T-helper 1 cell treated with Interleukin-12 subunit alpha and Interleukin-12 subunit beta and Interleukin-4 antibody, amounts not matched to agents 30 ng/mL and 1 ng/mL, for 36 hours (primary cell): ENCODE measurements at regions not wholly inside any gene's neighbourhood (a gene's known extent, or its start where the extent isn't known, plus 50 kb on each side); places are given as distances from the start of the nearest gene placed in this dataset.

Experiments
- intact Hi-C: fragments of 100-400 bp; cut with micrococcal nuclease; formaldehyde crosslinking; loops from one replicate; pipeline ENCODE4 v1.15.1; 2024

- intact Hi-C loops: no loop called here
Measured at GRCh38 chr20:50370036-50370566, 140.1 kb upstream of the PTPN1 start.

DNA sequence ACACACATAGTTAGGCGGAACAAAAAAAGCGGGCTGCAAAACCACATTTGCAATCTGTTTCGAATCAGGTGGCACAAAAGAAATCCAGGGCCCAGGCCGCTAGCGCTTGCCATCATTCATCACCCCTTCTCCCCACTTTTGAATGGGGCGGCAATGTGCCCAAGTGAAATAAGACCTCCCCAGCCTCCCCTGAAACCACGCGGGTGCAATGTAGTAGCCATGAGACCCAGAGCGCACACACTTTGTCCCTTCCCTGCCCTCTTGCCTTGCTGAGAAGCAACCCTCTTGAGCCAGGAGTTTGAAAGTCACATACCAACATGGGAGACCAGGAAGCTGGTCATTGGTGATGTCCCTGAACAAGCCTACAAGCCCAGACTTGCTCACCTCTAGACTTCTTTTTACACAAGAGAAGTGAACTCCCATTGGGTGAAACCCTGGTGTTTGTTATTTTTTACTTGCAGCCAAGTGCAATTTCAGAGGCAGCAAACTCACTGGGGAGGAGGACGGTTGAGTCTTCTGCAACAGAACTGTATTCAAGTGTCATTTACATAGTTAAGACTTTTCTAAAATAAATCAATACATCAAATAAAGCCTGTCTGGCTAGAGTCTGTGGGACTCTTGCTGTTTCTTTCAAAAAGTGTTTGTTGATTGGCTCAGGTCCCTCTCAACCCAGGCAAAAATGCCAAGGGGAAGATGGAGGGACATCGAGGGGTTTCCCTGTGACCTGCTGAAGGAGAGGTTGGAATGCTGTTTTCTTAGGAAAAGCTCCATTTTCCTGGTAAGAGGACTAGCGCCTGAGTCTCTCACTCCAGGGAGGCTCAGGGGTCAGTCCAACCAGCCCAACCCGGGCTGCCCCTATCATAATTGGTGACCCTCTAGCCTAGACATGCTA lies 138.1 kb upstream of the PTPN1 start:
- intact Hi-C loops: no loop called here

GRCh38 chr20:50372770-50373088 lies 137.5 kb upstream of the PTPN1 start:
- intact Hi-C loops: no loop called here

DNA sequence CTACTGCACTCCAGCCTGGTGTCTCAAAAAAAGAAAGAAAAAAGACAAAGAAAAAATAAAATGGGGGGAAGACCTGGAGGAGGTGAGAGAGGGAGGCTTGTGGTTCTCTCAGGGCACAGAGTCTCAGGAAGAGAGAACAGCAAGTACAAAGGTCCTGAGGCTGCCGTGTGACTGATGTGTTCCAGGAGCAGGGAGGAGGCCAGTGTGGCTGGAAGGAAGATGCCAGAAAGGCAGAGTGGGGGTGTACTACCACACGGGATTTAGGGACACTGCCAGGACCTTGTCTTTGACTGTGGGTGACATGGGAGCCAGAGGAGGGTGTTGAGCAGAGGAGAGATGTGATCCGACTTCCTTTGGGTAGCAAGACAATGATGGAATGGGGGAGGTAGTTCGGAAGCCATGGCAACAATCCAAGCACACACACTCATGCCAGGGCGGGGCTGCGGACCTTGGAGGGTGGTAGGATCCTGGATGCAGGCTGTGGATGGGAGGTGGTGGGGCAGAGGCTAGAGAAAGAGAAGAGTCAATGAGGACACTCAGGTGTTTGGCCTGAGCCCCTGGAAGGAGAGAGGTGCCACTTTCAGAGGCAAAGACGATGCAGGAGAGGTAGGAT lies 136.4 kb upstream of the PTPN1 start:
- intact Hi-C loops: no loop called here

DNA sequence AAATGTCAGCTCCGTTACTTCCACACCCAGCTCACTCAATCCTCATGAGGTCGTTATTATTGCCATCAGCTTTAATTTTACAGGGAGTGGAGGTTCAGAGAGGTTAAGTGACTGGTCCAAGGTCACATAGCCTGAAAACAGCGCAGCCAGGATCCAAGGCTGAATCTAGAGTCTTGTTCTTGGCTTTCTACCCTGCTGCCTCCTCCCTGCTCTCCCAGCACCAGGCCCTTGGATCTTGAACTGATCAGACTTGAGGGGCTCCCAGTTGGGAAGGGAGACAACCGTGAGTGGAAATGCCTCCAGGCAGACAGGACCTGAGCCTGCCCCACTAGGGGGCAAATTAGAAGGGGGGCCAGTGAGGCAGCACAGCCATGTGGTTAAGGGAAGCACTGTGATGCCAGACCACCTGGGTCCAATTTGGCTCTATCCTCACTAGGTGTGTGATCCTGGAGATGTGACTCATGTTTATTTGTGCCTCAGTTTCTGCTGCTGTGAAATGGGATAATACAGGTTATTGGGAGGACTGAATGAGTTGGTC lies 135.6 kb upstream of the PTPN1 start:
- intact Hi-C loops: no loop called here

GRCh38 chr20:50376179-50376887 lies 133.8 kb upstream of the PTPN1 start:
- intact Hi-C loops: no loop called here

DNA sequence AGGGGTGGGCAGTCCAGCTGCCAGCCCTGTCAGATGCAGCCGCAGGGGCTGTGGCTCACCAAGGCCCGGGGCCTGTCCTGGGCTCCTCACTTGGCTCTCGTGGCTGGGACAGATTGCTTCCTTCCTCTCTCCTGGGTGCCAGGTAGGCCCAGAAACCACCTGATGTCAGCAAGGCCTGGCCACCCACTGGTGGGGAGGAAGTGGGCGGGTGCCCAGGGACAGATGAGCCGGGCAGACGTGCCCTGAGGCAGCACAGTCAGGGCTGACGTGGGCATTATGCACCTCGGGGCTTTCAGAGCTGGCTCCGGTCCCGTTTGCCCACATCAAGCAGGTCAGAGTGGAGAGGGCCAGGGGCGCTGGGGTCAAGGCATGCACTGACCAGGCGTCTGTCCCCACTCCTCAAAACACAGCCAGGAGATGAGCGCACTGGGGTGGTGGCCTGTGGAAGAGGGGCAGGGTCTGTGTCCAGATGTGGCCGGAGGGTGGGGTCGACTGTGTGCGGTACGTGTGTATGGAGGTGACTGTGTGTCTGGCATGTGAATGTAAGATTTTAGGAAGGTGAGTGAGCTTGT lies 133.2 kb upstream of the PTPN1 start:
- intact Hi-C loops: no loop called here

- intact Hi-C loops: no loop called here
Measured at GRCh38 chr20:50378170-50379000, 131.8 kb upstream of the PTPN1 start.

DNA sequence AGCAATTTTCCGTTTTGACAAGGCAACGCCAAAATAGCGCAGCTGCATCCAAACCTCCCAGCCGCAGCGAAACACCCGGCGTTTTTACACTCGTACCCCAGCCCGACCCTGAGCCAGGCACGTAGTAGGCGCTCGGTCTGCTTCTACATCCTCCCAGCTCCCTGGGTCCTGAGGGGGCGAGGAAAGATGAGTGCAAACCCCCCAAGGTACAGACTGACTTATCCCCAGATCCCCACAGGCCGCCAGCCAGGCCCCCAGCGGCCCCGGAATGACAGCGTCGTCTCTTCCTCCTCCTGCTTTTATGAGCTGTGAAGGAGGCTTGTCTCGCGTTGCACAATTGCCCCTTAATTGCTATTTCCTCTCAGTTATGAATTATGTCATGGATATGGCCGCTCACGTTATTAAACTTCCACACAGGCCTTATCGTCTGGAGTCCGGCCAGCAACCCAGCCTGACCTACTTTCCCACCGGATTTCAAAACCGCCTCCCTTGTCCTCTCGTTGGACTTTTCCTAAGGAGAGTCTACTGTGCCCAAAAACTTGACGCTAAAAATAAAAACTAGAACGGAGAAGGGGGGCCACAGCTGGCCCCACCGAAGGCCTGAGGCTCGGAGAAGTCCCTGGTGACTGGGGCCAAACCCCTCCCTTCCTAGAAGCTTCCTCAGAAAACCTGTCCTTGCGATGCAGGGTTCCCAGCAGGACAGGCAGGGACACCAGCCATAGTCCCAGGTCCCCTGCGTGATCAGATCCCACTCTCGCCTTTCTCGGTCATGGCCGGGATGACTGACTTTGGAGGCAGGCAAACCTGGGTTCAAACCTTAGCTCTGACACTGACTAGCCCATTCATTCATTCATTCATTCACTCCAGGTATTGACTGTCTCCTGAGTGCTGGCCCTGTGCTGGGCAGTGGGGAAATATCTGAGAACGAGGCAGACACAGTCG lies 130.9 kb upstream of the PTPN1 start:
- intact Hi-C loops: no loop called here

GRCh38 chr20:50379991-50380696 lies 130.0 kb upstream of the PTPN1 start:
- intact Hi-C loops: loop anchor here (10.0 kb wide), 1 partner anchor 265 kb away; the partner anchor contains the start of gene UBE2V1

DNA sequence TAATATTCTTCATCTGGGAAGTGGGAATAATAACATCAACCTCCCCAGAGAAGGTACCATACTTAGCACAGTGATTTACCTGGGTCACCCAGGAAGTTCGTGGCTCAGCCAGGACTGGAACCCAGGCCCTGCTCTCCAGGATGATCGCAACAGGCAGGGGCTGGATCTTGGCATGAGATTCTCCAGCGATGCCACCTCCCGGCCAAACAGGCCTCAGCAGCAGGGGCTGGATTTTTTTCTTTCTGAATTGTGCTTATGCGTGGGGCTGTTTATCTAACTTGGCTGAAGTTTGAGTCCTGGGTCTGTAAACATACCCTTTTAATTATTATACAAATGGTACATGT lies 129.5 kb upstream of the PTPN1 start:
- intact Hi-C loops: loop anchor here (10.0 kb wide), 1 partner anchor 266 kb away; the partner anchor contains the start of gene UBE2V1

- intact Hi-C loops: loop anchor here (10.0 kb wide), 1 partner anchor 266 kb away; the partner anchor contains the start of gene UBE2V1
Measured at GRCh38 chr20:50381075-50381732, 129.0 kb upstream of the PTPN1 start.

DNA sequence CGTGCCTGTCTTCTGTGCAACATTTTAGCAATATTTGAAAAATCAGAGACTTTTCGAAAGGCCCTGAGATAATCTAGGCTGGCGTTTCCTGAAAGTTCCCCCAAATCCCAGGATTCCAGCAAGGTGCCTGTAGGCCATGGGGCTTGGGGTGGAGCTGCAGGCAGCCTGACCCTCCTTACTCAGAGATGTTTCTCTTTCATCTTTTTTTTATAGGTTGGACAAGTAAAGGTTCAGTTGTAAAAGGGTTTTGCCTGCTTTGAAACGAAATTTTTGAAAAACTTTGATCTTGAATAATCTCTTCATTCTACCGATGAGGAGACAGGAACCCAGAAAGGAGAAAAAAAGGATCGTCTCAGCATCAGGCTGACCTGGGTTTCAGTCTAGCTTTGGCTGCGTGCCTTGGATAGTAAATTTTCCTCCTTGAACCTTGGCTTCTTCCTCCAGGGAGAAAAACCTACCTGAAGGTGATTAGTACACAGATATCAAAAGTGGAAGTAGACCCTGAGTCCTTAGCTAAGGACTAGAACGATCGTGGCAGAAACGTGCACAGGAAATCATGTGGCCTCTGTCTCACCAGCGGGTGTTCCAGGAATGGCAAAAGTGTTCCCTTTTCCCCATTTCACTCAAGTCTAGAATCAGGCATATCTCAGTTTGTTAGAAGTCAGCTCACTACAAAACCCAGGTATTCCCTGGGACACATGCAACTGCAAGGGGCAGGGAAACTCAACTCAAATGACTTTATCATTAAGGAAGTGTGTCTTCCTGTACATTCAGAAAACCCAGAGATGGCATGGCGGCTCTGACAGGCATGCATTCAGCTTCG lies 128.2 kb upstream of the PTPN1 start:
- intact Hi-C loops: loop anchor here (10.0 kb wide), 1 partner anchor 267 kb away; the partner anchor contains the start of gene UBE2V1

DNA sequence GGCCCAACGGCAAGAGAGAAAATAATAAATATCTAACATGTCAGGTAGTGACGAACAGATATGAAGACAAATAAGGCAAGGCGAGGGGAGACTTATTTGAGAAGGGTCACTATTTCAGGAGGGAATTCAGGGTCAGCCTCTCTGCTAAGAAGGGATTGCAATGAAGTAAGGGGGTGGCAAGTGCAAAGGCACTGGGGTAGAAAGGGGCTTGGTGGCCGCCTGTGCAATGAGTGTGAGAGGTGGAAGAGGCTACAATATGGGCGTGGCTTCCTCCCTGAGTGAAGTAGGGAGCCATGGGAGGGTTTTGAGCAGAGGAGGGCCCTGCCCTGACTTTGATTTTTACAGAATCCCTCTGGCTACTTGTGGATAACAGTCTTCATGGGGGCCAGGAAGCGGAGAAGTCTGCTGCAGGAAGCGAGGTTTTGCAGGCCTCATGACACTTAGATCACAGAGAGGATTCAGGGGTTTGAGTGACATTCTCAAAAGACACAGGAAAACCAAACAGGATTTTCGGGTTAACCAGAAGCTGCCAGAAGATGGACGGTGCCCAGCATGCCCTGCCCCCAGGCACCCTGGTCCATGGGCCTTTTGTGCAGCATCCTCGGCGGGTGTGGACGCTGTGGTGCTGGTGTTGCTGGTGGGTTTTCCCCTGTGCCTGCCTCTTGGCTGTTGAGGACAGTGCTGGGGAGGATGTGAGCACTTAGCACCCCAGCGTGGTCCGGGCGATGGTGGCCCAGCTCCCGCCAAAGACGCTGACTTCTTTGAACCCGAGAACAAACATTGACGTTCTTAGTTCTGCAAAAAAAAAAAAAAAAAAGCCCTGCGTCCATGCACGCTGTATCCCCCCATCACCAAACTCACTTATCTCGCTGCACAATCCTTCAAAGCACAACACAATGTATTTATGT lies 124.2 kb upstream of the PTPN1 start:
- intact Hi-C loops: loop anchor here (1.0 to 10.0 kb wide), 6 partner anchors 48 to 271 kb away; partner anchors contain the start of gene UBE2V1

DNA sequence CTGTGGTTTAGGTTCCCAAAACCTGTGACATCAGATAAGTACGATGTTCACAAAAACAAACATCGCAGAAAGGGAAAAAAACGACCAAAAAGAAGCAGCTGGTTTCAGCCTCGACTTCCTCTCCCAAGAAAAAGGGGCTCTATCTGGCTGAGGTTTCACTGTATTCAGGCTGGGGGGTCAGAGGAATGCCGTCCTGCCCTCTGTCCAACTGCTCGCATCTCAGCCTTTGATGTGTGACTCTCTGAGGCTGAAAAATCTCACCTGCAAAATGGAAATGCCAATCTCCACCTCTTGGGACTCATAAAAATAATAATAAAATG lies 123.6 kb upstream of the PTPN1 start:
- intact Hi-C loops: loop anchor here (1.0 to 10.0 kb wide), 6 partner anchors 48 to 272 kb away; partner anchors contain the start of gene UBE2V1
